WTC11 (cell line): ENCODE measurements at regions not wholly inside any gene's neighbourhood (a gene's known extent, or its start where the extent isn't known, plus 50 kb on each side); places are given as distances from the start of the nearest gene placed in this dataset.

Source experiments
- ATAC-seq: fragments of 200-7000 bp; cut with Tn5 transposase; 2 replicates; pipeline ENCODE4 v1.10.0; 2021; ENCODE audit warnings: mild to moderate bottlenecking, moderate library complexity
- CTCF ChIA-PET: fragments of 300-600 bp; sonication (Branson Sonifier 250); formaldehyde crosslinking; loops from one replicate; lab custom pipeline; 2021; ENCODE audit warnings: antibody characterized with exemption; lab: Charles Lee
- POLR2A ChIA-PET: fragments of 350-600 bp; sonication (Branson Sonifier 250); formaldehyde crosslinking; loops from one replicate; lab custom pipeline; 2021; ENCODE audit warnings: antibody characterized with exemption; lab: Charles Lee
- DNase-seq: peaks from one replicate; pipeline ENCODE4 v3.0.0; 2021; ENCODE audit warnings: low spot score
- H3K27ac Mint-ChIP-seq: 2 replicates; pipeline ENCODE4 v1.8.0; 2021; ENCODE audit warnings: mixed read lengths
- H3K27me3 Mint-ChIP-seq: 2 replicates; pipeline ENCODE4 v1.8.0; 2021; ENCODE audit warnings: low read depth, mild to moderate bottlenecking, moderate library complexity, mixed read lengths
- H3K36me3 Mint-ChIP-seq: 2 replicates; pipeline ENCODE4 v1.8.0; 2021; ENCODE audit warnings: mixed read lengths
- H3K4me1 Mint-ChIP-seq: 2 replicates; pipeline ENCODE4 v1.8.0; 2022; ENCODE audit warnings: mixed read lengths
- H3K4me3 Mint-ChIP-seq: 2 replicates; pipeline ENCODE4 v1.8.0; 2021; ENCODE audit warnings: mild to moderate bottlenecking, moderate library complexity, mixed read lengths
- H3K9me3 Mint-ChIP-seq: 2 replicates; pipeline ENCODE4 v1.8.0; 2021; ENCODE audit warnings: mixed read lengths
- FOXP1 ChIP-seq: sonication (generic); formaldehyde crosslinking; IDR thresholded peaks from 2 replicates; pipeline ENCODE4 v1.8.0; 2022; ENCODE audit warnings: missing genetic modification reagents, mild to moderate bottlenecking, moderate library complexity, borderline replicate concordance
- GTF2I ChIP-seq: fragments of 250-450 bp; sonication (Bioruptor Pico); conservative IDR thresholded peaks from 2 replicates; pipeline ENCODE4 v1.4.0; 2021; ENCODE audit warnings: mild to moderate bottlenecking
- JUN ChIP-seq: sonication (generic); formaldehyde crosslinking; IDR thresholded peaks from 2 replicates; pipeline ENCODE4 v1.8.0; 2023; ENCODE audit warnings: mild to moderate bottlenecking, missing genetic modification reagents
- NFYB ChIP-seq: sonication (generic); formaldehyde crosslinking; conservative IDR thresholded peaks from 2 replicates; pipeline ENCODE4 v1.8.0; 2022; ENCODE audit warnings: low read depth, missing genetic modification reagents
- SOX15 ChIP-seq: fragments of 250-450 bp; sonication (Bioruptor Pico); IDR thresholded peaks from 2 replicates; pipeline ENCODE4 v1.9.0; 2021; ENCODE audit warnings: mild to moderate bottlenecking
- SP1 ChIP-seq: sonication (generic); formaldehyde crosslinking; conservative IDR thresholded peaks from 2 replicates; pipeline ENCODE4 v1.8.1; 2022; ENCODE audit warnings: missing genetic modification reagents
- ZNF219 ChIP-seq: sonication (generic); formaldehyde crosslinking; IDR thresholded peaks from 2 replicates; pipeline ENCODE4 v1.8.0; 2023; ENCODE audit warnings: missing genetic modification reagents, mild to moderate bottlenecking, borderline replicate concordance
- ZNF423 ChIP-seq: fragments of 250-450 bp; sonication (Bioruptor Pico); IDR thresholded peaks from 2 replicates; pipeline ENCODE4 v2.1.2; 2022; ENCODE audit warnings: mild to moderate bottlenecking, moderate library complexity
- TF ChIP-seq, protein P1 (sequence below): fragments of 250-450 bp; sonication (Bioruptor Pico); IDR thresholded peaks from 2 replicates; pipeline ENCODE4 v1.9.0; 2021; ENCODE audit warnings: mild to moderate bottlenecking, borderline replicate concordance
- TF ChIP-seq, protein P2 (sequence below): sonication (generic); formaldehyde crosslinking; IDR thresholded peaks from 2 replicates; pipeline ENCODE4 v1.8.0; 2023; ENCODE audit warnings: mild to moderate bottlenecking, missing genetic modification reagents
- TF ChIP-seq, protein P3 (sequence below): fragments of 250-450 bp; sonication (Bioruptor Pico); IDR thresholded peaks from 2 replicates; pipeline ENCODE4 v1.8.0; 2021; ENCODE audit warnings: mild to moderate bottlenecking
- TF ChIP-seq, protein P4 (sequence below): sonication (generic); formaldehyde crosslinking; IDR thresholded peaks from 2 replicates; pipeline ENCODE4 v1.8.1; 2022; ENCODE audit warnings: low read depth, mild to moderate bottlenecking, moderate library complexity, missing genetic modification reagents, borderline replicate concordance
- TF ChIP-seq, protein P5 (sequence below): sonication (generic); formaldehyde crosslinking; IDR thresholded peaks from 2 replicates; pipeline ENCODE4 v1.8.1; 2022; ENCODE audit warnings: missing genetic modification reagents, borderline replicate concordance
- TF ChIP-seq, protein P6 (sequence below): sonication (generic); formaldehyde crosslinking; IDR thresholded peaks from 2 replicates; pipeline ENCODE4 v1.8.1; 2022; ENCODE audit warnings: low read depth, missing genetic modification reagents, borderline replicate concordance
- TF ChIP-seq, protein P7 (sequence below): sonication (generic); formaldehyde crosslinking; IDR thresholded peaks from 2 replicates; pipeline ENCODE4 v1.8.1; 2023; ENCODE audit warnings: mild to moderate bottlenecking, missing genetic modification reagents, moderate library complexity
- TF ChIP-seq, protein P8 (sequence below): fragments of 200-600 bp; IDR thresholded peaks from 2 replicates; pipeline ENCODE4 v1.8.0; 2022; ENCODE audit warnings: antibody characterized with exemption

DNA sequence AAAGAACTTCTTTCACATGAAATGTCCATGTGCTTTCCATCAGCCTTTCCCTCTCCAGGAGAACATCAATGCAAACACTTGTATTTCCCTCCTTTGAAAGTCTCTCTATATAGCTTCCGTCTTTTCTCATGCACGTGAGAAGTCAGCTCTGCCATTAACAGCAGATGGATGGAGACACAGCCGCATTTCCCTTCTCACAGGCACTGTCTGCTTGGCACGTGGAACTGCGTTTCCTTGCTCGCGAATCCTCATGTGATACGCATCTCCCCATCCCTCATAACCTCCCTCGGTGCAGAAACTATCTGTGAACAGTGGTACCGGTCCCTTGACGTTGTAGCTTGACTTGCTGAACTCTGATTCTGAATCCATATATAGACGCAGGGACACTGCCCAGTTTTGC, 717.0 kb upstream of the RBFOX1 start (continued):
- TF ChIP-seq, protein P1, sequence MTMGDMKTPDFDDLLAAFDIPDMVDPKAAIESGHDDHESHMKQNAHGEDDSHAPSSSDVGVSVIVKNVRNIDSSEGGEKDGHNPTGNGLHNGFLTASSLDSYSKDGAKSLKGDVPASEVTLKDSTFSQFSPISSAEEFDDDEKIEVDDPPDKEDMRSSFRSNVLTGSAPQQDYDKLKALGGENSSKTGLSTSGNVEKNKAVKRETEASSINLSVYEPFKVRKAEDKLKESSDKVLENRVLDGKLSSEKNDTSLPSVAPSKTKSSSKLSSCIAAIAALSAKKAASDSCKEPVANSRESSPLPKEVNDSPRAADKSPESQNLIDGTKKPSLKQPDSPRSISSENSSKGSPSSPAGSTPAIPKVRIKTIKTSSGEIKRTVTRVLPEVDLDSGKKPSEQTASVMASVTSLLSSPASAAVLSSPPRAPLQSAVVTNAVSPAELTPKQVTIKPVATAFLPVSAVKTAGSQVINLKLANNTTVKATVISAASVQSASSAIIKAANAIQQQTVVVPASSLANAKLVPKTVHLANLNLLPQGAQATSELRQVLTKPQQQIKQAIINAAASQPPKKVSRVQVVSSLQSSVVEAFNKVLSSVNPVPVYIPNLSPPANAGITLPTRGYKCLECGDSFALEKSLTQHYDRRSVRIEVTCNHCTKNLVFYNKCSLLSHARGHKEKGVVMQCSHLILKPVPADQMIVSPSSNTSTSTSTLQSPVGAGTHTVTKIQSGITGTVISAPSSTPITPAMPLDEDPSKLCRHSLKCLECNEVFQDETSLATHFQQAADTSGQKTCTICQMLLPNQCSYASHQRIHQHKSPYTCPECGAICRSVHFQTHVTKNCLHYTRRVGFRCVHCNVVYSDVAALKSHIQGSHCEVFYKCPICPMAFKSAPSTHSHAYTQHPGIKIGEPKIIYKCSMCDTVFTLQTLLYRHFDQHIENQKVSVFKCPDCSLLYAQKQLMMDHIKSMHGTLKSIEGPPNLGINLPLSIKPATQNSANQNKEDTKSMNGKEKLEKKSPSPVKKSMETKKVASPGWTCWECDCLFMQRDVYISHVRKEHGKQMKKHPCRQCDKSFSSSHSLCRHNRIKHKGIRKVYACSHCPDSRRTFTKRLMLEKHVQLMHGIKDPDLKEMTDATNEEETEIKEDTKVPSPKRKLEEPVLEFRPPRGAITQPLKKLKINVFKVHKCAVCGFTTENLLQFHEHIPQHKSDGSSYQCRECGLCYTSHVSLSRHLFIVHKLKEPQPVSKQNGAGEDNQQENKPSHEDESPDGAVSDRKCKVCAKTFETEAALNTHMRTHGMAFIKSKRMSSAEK, result no peak
- TF ChIP-seq GTF2I (CRISPR knock-in tag), result no peak
- TF ChIP-seq, protein P2, sequence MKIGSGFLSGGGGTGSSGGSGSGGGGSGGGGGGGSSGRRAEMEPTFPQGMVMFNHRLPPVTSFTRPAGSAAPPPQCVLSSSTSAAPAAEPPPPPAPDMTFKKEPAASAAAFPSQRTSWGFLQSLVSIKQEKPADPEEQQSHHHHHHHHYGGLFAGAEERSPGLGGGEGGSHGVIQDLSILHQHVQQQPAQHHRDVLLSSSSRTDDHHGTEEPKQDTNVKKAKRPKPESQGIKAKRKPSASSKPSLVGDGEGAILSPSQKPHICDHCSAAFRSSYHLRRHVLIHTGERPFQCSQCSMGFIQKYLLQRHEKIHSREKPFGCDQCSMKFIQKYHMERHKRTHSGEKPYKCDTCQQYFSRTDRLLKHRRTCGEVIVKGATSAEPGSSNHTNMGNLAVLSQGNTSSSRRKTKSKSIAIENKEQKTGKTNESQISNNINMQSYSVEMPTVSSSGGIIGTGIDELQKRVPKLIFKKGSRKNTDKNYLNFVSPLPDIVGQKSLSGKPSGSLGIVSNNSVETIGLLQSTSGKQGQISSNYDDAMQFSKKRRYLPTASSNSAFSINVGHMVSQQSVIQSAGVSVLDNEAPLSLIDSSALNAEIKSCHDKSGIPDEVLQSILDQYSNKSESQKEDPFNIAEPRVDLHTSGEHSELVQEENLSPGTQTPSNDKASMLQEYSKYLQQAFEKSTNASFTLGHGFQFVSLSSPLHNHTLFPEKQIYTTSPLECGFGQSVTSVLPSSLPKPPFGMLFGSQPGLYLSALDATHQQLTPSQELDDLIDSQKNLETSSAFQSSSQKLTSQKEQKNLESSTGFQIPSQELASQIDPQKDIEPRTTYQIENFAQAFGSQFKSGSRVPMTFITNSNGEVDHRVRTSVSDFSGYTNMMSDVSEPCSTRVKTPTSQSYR, result no peak
- TF ChIP-seq, protein P3, sequence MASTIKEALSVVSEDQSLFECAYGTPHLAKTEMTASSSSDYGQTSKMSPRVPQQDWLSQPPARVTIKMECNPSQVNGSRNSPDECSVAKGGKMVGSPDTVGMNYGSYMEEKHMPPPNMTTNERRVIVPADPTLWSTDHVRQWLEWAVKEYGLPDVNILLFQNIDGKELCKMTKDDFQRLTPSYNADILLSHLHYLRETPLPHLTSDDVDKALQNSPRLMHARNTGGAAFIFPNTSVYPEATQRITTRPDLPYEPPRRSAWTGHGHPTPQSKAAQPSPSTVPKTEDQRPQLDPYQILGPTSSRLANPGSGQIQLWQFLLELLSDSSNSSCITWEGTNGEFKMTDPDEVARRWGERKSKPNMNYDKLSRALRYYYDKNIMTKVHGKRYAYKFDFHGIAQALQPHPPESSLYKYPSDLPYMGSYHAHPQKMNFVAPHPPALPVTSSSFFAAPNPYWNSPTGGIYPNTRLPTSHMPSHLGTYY (CRISPR knock-in tag), result no peak
- TF ChIP-seq, protein P4, sequence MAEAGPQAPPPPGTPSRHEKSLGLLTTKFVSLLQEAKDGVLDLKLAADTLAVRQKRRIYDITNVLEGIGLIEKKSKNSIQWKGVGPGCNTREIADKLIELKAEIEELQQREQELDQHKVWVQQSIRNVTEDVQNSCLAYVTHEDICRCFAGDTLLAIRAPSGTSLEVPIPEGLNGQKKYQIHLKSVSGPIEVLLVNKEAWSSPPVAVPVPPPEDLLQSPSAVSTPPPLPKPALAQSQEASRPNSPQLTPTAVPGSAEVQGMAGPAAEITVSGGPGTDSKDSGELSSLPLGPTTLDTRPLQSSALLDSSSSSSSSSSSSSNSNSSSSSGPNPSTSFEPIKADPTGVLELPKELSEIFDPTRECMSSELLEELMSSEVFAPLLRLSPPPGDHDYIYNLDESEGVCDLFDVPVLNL (CRISPR knock-in tag), result no peak
- TF ChIP-seq, protein P5, sequence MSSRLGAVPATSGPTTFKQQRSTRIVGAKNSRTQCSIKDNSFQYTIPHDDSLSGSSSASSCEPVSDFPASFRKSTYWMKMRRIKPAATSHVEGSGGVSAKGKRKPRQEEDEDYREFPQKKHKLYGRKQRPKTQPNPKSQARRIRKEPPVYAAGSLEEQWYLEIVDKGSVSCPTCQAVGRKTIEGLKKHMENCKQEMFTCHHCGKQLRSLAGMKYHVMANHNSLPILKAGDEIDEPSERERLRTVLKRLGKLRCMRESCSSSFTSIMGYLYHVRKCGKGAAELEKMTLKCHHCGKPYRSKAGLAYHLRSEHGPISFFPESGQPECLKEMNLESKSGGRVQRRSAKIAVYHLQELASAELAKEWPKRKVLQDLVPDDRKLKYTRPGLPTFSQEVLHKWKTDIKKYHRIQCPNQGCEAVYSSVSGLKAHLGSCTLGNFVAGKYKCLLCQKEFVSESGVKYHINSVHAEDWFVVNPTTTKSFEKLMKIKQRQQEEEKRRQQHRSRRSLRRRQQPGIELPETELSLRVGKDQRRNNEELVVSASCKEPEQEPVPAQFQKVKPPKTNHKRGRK (CRISPR knock-in tag), result no peak
- TF ChIP-seq, all 79 proteins: peak for 0

DNA sequence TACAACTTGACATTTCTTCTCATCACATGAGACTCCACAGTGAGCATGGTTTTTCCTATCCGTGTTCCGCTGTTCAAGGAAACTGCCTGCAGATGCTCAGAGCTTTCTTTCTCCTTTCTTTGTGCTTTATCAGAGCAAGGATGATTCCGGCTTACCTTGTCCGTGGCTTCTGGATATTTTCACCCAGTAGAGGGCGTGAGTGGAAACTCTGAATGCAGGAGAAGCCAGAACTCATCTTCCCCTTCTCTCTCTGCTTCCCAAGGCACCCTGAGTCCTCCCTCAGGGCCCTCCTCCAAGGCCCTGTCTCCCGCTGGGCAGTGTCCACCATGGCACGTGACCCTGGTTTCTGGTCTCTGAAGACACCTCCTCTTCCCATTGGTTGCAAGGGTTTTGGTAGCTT, 721.1 kb upstream of the RBFOX1 start:
- DNase-seq, result no peak
- ChIA-PET POLR2A (no interaction called here), CTCF (no interaction called here)
- Mint-ChIP-seq H3K27ac (no peak overlapping the region), H3K4me1 (no peaks in the 10 kb centered on the region), H3K4me3 (no peak overlapping the region), H3K27me3 (peaks cover under 1% of the 10 kb centered on the region), H3K9me3 (peaks cover 80% of the 10 kb centered on the region), H3K36me3 (peaks cover 65% of the 10 kb centered on the region)
- no peak for TF ChIP-seq FOXP1 (CRISPR knock-in tag)
- TF ChIP-seq, protein P6, sequence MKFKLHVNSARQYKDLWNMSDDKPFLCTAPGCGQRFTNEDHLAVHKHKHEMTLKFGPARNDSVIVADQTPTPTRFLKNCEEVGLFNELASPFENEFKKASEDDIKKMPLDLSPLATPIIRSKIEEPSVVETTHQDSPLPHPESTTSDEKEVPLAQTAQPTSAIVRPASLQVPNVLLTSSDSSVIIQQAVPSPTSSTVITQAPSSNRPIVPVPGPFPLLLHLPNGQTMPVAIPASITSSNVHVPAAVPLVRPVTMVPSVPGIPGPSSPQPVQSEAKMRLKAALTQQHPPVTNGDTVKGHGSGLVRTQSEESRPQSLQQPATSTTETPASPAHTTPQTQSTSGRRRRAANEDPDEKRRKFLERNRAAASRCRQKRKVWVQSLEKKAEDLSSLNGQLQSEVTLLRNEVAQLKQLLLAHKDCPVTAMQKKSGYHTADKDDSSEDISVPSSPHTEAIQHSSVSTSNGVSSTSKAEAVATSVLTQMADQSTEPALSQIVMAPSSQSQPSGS (CRISPR knock-in tag), result no peak
- no peak for TF ChIP-seq SOX15 (CRISPR knock-in tag)
- no peak for TF ChIP-seq ZNF423 (CRISPR knock-in tag)
- TF ChIP-seq, protein P5 (CRISPR knock-in tag), result no peak
- TF ChIP-seq NFYB (CRISPR knock-in tag), result no peak
- TF ChIP-seq, protein P7, sequence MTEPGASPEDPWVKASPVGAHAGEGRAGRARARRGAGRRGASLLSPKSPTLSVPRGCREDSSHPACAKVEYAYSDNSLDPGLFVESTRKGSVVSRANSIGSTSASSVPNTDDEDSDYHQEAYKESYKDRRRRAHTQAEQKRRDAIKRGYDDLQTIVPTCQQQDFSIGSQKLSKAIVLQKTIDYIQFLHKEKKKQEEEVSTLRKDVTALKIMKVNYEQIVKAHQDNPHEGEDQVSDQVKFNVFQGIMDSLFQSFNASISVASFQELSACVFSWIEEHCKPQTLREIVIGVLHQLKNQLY, result no peak
- TF ChIP-seq, protein P8, sequence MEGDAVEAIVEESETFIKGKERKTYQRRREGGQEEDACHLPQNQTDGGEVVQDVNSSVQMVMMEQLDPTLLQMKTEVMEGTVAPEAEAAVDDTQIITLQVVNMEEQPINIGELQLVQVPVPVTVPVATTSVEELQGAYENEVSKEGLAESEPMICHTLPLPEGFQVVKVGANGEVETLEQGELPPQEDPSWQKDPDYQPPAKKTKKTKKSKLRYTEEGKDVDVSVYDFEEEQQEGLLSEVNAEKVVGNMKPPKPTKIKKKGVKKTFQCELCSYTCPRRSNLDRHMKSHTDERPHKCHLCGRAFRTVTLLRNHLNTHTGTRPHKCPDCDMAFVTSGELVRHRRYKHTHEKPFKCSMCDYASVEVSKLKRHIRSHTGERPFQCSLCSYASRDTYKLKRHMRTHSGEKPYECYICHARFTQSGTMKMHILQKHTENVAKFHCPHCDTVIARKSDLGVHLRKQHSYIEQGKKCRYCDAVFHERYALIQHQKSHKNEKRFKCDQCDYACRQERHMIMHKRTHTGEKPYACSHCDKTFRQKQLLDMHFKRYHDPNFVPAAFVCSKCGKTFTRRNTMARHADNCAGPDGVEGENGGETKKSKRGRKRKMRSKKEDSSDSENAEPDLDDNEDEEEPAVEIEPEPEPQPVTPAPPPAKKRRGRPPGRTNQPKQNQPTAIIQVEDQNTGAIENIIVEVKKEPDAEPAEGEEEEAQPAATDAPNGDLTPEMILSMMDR, result no peak
- TF ChIP-seq SP1 (CRISPR knock-in tag), result no peak
- no peak for TF ChIP-seq JUN (CRISPR knock-in tag)
- TF ChIP-seq ZNF219 (CRISPR knock-in tag), result no peak
- no peak for ATAC-seq
